IMR-90 (cell line): ENCODE measurements at regions not wholly inside any gene's neighbourhood (a gene's known extent, or its start where the extent isn't known, plus 50 kb on each side); places are given as distances from the start of the nearest gene placed in this dataset.

Source experiments
- ATAC-seq: fragments of 200-7000 bp; cut with Tn5 transposase; 2 replicates; pipeline ENCODE4 v1.9.1; 2020; ENCODE audit warnings: low read depth, mild to moderate bottlenecking, moderate library complexity
- BruUV-seq: library from RNA; stranded (reverse); fragments of 400-500 nt; replicated peaks from 2 replicates; lab custom pipeline; 2021; lab: Mats Ljungman, UMichigan
- CTCF ChIA-PET: fragments of 300-600 bp; formaldehyde crosslinking; extraction: SDS; loops from one replicate; lab custom pipeline; 2021; ENCODE audit warnings: antibody characterized with exemption; lab: Yijun Ruan, JAX
- POLR2A ChIA-PET: fragments of 300-600 bp; sonication (Branson Sonifier 250); formaldehyde crosslinking; loops from one replicate; lab custom pipeline; 2022; ENCODE audit warnings: antibody characterized with exemption; ENCODE audit not compliant: unreplicated experiment; lab: Charles Lee
- DNase-seq: peaks from one replicate; pipeline ENCODE4 v3.0.0; 2013
- H2AFZ ChIP-seq: replicated peaks from 2 replicates; pipeline ENCODE3; 2013; ENCODE audit warnings: low read length, mild to moderate bottlenecking; ENCODE audit not compliant: poor library complexity
- H2AK5ac ChIP-seq: 2 replicates; pipeline ENCODE4 v1.6.1; 2013; ENCODE audit warnings: low read depth, low read length, inconsistent platforms
- H2AK9ac ChIP-seq: replicated peaks from 2 replicates; pipeline ENCODE3; 2013; ENCODE audit warnings: mild to moderate bottlenecking, low read depth, low read length, moderate library complexity; ENCODE audit not compliant: poor library complexity
- H2BK120ac ChIP-seq: 2 replicates; pipeline ENCODE4 v1.6.1; 2013; ENCODE audit warnings: low read depth, low read length, inconsistent platforms
- H2BK15ac ChIP-seq: 3 replicates; pipeline ENCODE4 v1.6.1; 2013; ENCODE audit warnings: low read depth, low read length, inconsistent platforms
- H2BK20ac ChIP-seq: 2 replicates; pipeline ENCODE4 v1.6.1; 2013; ENCODE audit warnings: low read depth, mild to moderate bottlenecking, inconsistent platforms, low read length, moderate library complexity
- H2BK5ac ChIP-seq: 2 replicates; pipeline ENCODE4 v1.6.1; 2013; ENCODE audit warnings: mild to moderate bottlenecking, low read depth, low read length, inconsistent platforms; ENCODE audit not compliant: poor library complexity, severe bottlenecking
- H3K14ac ChIP-seq: replicated peaks from 2 replicates; pipeline ENCODE4 v1.6.1; 2013; ENCODE audit warnings: low read depth, low read length, inconsistent platforms
- H3K18ac ChIP-seq: 2 replicates; pipeline ENCODE4 v1.6.1; 2013; ENCODE audit warnings: low read depth, low read length, control low read depth
- H3K23ac ChIP-seq: 2 replicates; pipeline ENCODE4 v1.6.1; 2013; ENCODE audit warnings: low read depth, low read length, inconsistent platforms
- H3K27ac ChIP-seq: 2 replicates; pipeline ENCODE4 v1.5.1; 2013; ENCODE audit warnings: mild to moderate bottlenecking, control low read depth, low read length; ENCODE audit not compliant: insufficient read depth
- H3K27me3 ChIP-seq: 2 replicates; pipeline ENCODE4 v1.6.1; 2013; ENCODE audit warnings: low read length; ENCODE audit not compliant: control insufficient read depth, insufficient read depth
- H3K36me3 ChIP-seq: 2 replicates; pipeline ENCODE4 v1.6.1; 2013; ENCODE audit warnings: low read length, mixed read lengths; ENCODE audit not compliant: control insufficient read depth, insufficient read depth
- H3K4ac ChIP-seq: 2 replicates; pipeline ENCODE4 v1.6.1; 2013; ENCODE audit warnings: low read depth, low read length, inconsistent platforms
- H3K4me1 ChIP-seq: 2 replicates; pipeline ENCODE4 v1.6.1; 2013; ENCODE audit warnings: low read length, mixed read lengths; ENCODE audit not compliant: control insufficient read depth, insufficient read depth
- H3K4me2 ChIP-seq: 2 replicates; pipeline ENCODE4 v1.6.1; 2013; ENCODE audit warnings: low read depth, mild to moderate bottlenecking, control low read depth, low read length, moderate library complexity
- H3K4me3 ChIP-seq: 2 replicates; pipeline ENCODE4 v1.5.1; 2013; ENCODE audit warnings: low read depth, mild to moderate bottlenecking, control low read depth, low read length, moderate library complexity; ENCODE audit not compliant: insufficient read depth
- H3K56ac ChIP-seq: 2 replicates; pipeline ENCODE4 v1.6.1; 2013; ENCODE audit warnings: low read length, inconsistent platforms; ENCODE audit not compliant: insufficient read depth; ENCODE audit errors: extremely low read depth
- H3K79me1 ChIP-seq, 2 experiments: 2 replicates each; pipeline ENCODE4 v1.6.1; 2013; ENCODE audit warnings: low read length in 2 of 2, inconsistent platforms in 1 of 2, low read depth in 1 of 2
- H3K9ac ChIP-seq: 2 replicates; pipeline ENCODE4 v1.6.1; 2013; ENCODE audit warnings: low read depth, low read length, control low read depth
- H3K9me1 ChIP-seq: 2 replicates; pipeline ENCODE4 v1.6.1; 2013; ENCODE audit warnings: low read length, inconsistent platforms; ENCODE audit not compliant: insufficient read depth
- H3K9me3 ChIP-seq: 2 replicates; pipeline ENCODE4 v1.6.1; 2013; ENCODE audit warnings: low read length; ENCODE audit not compliant: control insufficient read depth, insufficient read depth
- H4K20me1 ChIP-seq: 2 replicates; pipeline ENCODE4 v1.6.1; 2013; ENCODE audit warnings: low read length, inconsistent platforms; ENCODE audit not compliant: insufficient read depth
- H4K5ac ChIP-seq: 2 replicates; pipeline ENCODE4 v1.6.1; 2013; ENCODE audit warnings: mild to moderate bottlenecking, low read depth, low read length, control low read depth
- H4K8ac ChIP-seq, 2 experiments: 2 replicates each; pipeline ENCODE4 v1.6.1; 2013; ENCODE audit warnings: low read depth in 2 of 2, low read length in 2 of 2, control low read depth in 1 of 2, inconsistent platforms in 1 of 2
- H4K91ac ChIP-seq: 2 replicates; pipeline ENCODE4 v1.6.1; 2013; ENCODE audit warnings: low read depth, low read length, inconsistent platforms; ENCODE audit not compliant: insufficient read depth
- BHLHE40 ChIP-seq: fragments of 150-350 bp; IDR thresholded peaks from 2 replicates; pipeline ENCODE4 v1.6.1; 2016; ENCODE audit warnings: mild to moderate bottlenecking, low read depth, low read length
- CEBPB ChIP-seq: IDR thresholded peaks from 2 replicates; pipeline ENCODE4 v1.6.1; 2012; ENCODE audit warnings: low read depth, low read length, improper control_type of control experiment
- CHD1 ChIP-seq: IDR thresholded peaks from 2 replicates; pipeline ENCODE4 v1.6.1; 2012; ENCODE audit warnings: low read depth, low read length, improper control_type of control experiment
- FOS ChIP-seq: fragments of 150-350 bp; IDR thresholded peaks from 2 replicates; pipeline ENCODE4 v1.6.1; 2016; ENCODE audit warnings: low read depth, low read length
- MAFK ChIP-seq: IDR thresholded peaks from 2 replicates; pipeline ENCODE4 v1.6.1; 2012; ENCODE audit warnings: low read depth, low read length, improper control_type of control experiment
- MAZ ChIP-seq: IDR thresholded peaks from 2 replicates; pipeline ENCODE4 v1.6.1; 2012; ENCODE audit warnings: low read depth, mild to moderate bottlenecking, low read length, improper control_type of control experiment, moderate library complexity, borderline replicate concordance
- MXI1 ChIP-seq: IDR thresholded peaks from 2 replicates; pipeline ENCODE4 v1.6.1; 2012; ENCODE audit warnings: low read depth, mild to moderate bottlenecking, low read length, moderate library complexity, borderline replicate concordance
- NFE2L2 ChIP-seq: fragments of 150-350 bp; IDR thresholded peaks from 2 replicates; pipeline ENCODE4 v1.6.1; 2016; ENCODE audit warnings: low read depth, mild to moderate bottlenecking, low read length
- POLR2A ChIP-seq: IDR thresholded peaks from 2 replicates; pipeline ENCODE4 v1.6.1; 2012; ENCODE audit warnings: mild to moderate bottlenecking, low read depth, low read length
- RAD21 ChIP-seq: IDR thresholded peaks from 2 replicates; pipeline ENCODE4 v1.6.1; 2012; ENCODE audit warnings: low read length, improper control_type of control experiment
- RCOR1 ChIP-seq: IDR thresholded peaks from 2 replicates; pipeline ENCODE4 v1.6.1; 2012; ENCODE audit warnings: mild to moderate bottlenecking, low read length, improper control_type of control experiment; ENCODE audit not compliant: insufficient replicate concordance
- RFX5 ChIP-seq: IDR thresholded peaks from 2 replicates; pipeline ENCODE4 v1.8.0; 2012; ENCODE audit warnings: low read depth, mild to moderate bottlenecking, low read length, moderate library complexity
- SMC3 ChIP-seq: fragments of 150-350 bp; IDR thresholded peaks from 2 replicates; pipeline ENCODE4 v1.6.1; 2016; ENCODE audit warnings: low read depth, mild to moderate bottlenecking, antibody characterized with exemption, low read length, moderate library complexity
- WGBS, 2 experiments: methylation state at CpG; one replicate each; pipeline versions ENCODE4 v1.1.5 to v1.1.7; 2013; ENCODE audit warnings: missing lambda C conversion rate in 2 of 2; ENCODE audit not compliant: insufficient read length in 1 of 2; ENCODE audit errors: extremely low coverage in 2 of 2; 5-methylcytosine and 5-hydroxymethylcytosine counted together
- dilution Hi-C: fragments of 300-500 bp; cut with HindIII; formaldehyde crosslinking; loops from one replicate; pipeline ENCODE4 v1.14.3; 2018; ENCODE audit warnings: low sequenced_read_pairs; ENCODE audit not compliant: unreplicated experiment
- in situ Hi-C: fragments of 300-500 bp; cut with MboI; formaldehyde crosslinking; loops from 3 replicates; pipeline ENCODE4 v1.14.3; 2019; ENCODE audit warnings: low sequenced_read_pairs, inconsistent platforms, mixed read lengths
- intact Hi-C: fragments of 100-400 bp; cut with micrococcal nuclease; formaldehyde crosslinking; loops from 2 replicates; pipeline ENCODE4 v1.10.0; 2022
- TF ChIP-seq, protein P1 (sequence below): conservative IDR thresholded peaks from 2 replicates; pipeline ENCODE4 v1.5.1; 2012; ENCODE audit warnings: mild to moderate bottlenecking, low read depth, low read length, improper control_type of control experiment
- TF ChIP-seq, protein P2 (sequence below): fragments of 150-350 bp; IDR thresholded peaks from 2 replicates; pipeline ENCODE4 v1.6.1; 2017; ENCODE audit warnings: mild to moderate bottlenecking, antibody characterized with exemption, low read length, low read depth
- TF ChIP-seq, protein P3 (sequence below): fragments of 150-350 bp; IDR thresholded peaks from 2 replicates; pipeline ENCODE4 v1.6.1; 2016; ENCODE audit warnings: low read depth, mild to moderate bottlenecking, low read length, moderate library complexity, borderline replicate concordance

DNA sequence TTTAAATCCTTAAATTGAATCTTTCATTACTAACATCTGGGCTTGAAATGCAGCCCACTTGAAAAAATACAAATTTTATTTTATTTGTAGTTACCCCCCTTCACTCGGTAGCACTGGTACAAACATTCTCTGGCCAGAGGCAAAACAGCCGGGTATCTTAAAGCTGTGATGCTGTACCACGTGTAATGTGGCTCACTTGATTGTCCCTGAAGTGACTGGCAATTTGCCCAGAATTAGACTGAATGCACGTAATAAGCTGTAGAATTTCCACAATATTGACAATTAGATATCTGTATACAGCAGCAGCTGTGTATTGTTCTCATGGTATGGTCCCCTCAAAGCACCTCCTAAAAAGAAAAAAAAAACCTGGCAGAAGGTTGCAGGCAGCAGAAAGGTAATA is 192.8 kb upstream of the TBC1D5 start:
- Histone ChIP-seq H4K91ac (no peak overlapping the region), H3K9me3 (no peaks in the 10 kb centered on the region), H2AK5ac (no peak overlapping the region), H3K9ac (no peak overlapping the region), H3K36me3 (no peaks in the 10 kb centered on the region), H3K4me2 (no peak overlapping the region), H2AFZ (no peak overlapping the region), H4K5ac (no peak overlapping the region), H4K8ac (no peak overlapping the region), H3K27ac (no peak overlapping the region), H3K4me1 (no peaks in the 10 kb centered on the region), H3K14ac (no peak overlapping the region), H4K20me1 (no peaks in the 10 kb centered on the region), H2AK9ac (no peak overlapping the region), H3K4ac (no peak overlapping the region), H3K18ac (no peak overlapping the region), H2BK15ac (no peak overlapping the region), H2BK20ac (no peak overlapping the region), H3K56ac (no peak overlapping the region), H3K27me3 (no peaks in the 10 kb centered on the region), H2BK5ac (no peak overlapping the region), H3K4me3 (no peak overlapping the region), H3K23ac (no peak overlapping the region), H3K79me1 (no peaks in the 10 kb centered on the region), H2BK120ac (no peak overlapping the region), H3K9me1 (no peaks in the 10 kb centered on the region)
- no TSS peak for BruUV-seq
- intact Hi-C loops (no loop called here), dilution Hi-C loops (no loop called here), in situ Hi-C loops (no loop called here)
- TF ChIP-seq RCOR1 (no peak), MXI1 (no peak), POLR2A (no peak), RAD21 (no peak), CEBPB (no peak), FOS (no peak), RFX5 (no peak), SMC3 (no peak), CHD1 (no peak), MAFK (no peak), MAZ (no peak), BHLHE40 (no peak), NFE2L2 (no peak)
- TF ChIP-seq, protein P1, sequence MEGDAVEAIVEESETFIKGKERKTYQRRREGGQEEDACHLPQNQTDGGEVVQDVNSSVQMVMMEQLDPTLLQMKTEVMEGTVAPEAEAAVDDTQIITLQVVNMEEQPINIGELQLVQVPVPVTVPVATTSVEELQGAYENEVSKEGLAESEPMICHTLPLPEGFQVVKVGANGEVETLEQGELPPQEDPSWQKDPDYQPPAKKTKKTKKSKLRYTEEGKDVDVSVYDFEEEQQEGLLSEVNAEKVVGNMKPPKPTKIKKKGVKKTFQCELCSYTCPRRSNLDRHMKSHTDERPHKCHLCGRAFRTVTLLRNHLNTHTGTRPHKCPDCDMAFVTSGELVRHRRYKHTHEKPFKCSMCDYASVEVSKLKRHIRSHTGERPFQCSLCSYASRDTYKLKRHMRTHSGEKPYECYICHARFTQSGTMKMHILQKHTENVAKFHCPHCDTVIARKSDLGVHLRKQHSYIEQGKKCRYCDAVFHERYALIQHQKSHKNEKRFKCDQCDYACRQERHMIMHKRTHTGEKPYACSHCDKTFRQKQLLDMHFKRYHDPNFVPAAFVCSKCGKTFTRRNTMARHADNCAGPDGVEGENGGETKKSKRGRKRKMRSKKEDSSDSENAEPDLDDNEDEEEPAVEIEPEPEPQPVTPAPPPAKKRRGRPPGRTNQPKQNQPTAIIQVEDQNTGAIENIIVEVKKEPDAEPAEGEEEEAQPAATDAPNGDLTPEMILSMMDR = no peak
- TF ChIP-seq, protein P2, sequence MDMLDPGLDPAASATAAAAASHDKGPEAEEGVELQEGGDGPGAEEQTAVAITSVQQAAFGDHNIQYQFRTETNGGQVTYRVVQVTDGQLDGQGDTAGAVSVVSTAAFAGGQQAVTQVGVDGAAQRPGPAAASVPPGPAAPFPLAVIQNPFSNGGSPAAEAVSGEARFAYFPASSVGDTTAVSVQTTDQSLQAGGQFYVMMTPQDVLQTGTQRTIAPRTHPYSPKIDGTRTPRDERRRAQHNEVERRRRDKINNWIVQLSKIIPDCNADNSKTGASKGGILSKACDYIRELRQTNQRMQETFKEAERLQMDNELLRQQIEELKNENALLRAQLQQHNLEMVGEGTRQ = no peak
- TF ChIP-seq, protein P3, sequence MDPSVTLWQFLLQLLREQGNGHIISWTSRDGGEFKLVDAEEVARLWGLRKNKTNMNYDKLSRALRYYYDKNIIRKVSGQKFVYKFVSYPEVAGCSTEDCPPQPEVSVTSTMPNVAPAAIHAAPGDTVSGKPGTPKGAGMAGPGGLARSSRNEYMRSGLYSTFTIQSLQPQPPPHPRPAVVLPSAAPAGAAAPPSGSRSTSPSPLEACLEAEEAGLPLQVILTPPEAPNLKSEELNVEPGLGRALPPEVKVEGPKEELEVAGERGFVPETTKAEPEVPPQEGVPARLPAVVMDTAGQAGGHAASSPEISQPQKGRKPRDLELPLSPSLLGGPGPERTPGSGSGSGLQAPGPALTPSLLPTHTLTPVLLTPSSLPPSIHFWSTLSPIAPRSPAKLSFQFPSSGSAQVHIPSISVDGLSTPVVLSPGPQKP = no peak
- ChIA-PET CTCF (interaction anchor here (1.2 kb wide), 1 partner anchor 10 kb away, joined by 5 read pairs; no protein-coding TSS in a partner anchor), POLR2A (no interaction called here)
- DNase-seq (no peak), ATAC-seq (no peak)
- no CpG with 5 or more reads among the region's 4 CpGs for WGBS, 2 experiments
